ENCODE measurements at regions not wholly inside any gene's neighbourhood (a gene's known extent, or its start where the extent isn't known, plus 50 kb on each side); places are given as distances from the start of the nearest gene placed in this dataset.

DNA sequence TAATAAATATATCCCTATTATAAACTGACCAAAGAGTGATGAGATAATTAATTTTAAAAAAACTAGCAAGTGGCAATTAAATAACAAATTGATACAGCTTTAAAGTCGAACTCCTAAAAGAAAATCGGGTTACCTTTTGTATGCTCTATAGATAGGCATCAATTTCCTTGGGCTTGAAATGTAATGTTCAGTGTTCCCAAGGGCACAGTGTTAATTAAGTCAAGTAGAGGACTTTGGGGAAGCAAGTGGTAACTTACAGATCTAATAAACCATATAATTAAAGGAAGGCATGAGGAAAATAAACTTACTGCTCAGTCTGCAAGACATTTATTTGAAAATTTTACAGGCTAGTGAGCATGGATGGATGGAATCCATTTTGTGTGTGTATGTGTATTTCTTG, 220.9 kb downstream of the FSCB start:
- TF ChIP-seq, protein P1, sequence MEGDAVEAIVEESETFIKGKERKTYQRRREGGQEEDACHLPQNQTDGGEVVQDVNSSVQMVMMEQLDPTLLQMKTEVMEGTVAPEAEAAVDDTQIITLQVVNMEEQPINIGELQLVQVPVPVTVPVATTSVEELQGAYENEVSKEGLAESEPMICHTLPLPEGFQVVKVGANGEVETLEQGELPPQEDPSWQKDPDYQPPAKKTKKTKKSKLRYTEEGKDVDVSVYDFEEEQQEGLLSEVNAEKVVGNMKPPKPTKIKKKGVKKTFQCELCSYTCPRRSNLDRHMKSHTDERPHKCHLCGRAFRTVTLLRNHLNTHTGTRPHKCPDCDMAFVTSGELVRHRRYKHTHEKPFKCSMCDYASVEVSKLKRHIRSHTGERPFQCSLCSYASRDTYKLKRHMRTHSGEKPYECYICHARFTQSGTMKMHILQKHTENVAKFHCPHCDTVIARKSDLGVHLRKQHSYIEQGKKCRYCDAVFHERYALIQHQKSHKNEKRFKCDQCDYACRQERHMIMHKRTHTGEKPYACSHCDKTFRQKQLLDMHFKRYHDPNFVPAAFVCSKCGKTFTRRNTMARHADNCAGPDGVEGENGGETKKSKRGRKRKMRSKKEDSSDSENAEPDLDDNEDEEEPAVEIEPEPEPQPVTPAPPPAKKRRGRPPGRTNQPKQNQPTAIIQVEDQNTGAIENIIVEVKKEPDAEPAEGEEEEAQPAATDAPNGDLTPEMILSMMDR (IDR thresholded peaks at IDR 0.05 in 4 of 5, conservative IDR thresholded peaks at IDR 0.05 in 1 of 5), result no peak
- no peak for TF ChIP-seq POLR2A (IDR thresholded peaks at IDR 0.05)

All from gastrocnemius medialis (tissue), 4 donors.